NCI-H524 (cell line): ENCODE measurements at regions not wholly inside any gene's neighbourhood (a gene's known extent, or its start where the extent isn't known, plus 50 kb on each side); places are given as distances from the start of the nearest gene placed in this dataset.
"Not testable (repeated sequence)": the region's sequence is repeated elsewhere in the genome, so short reads cannot be mapped to it uniquely, and the experiment has no call there.

Experiments
- DNase-seq, 2 experiments: peaks; one replicate each; lab custom pipeline; 2025; lab: John Stamatoyannopoulos, UW

DNA sequence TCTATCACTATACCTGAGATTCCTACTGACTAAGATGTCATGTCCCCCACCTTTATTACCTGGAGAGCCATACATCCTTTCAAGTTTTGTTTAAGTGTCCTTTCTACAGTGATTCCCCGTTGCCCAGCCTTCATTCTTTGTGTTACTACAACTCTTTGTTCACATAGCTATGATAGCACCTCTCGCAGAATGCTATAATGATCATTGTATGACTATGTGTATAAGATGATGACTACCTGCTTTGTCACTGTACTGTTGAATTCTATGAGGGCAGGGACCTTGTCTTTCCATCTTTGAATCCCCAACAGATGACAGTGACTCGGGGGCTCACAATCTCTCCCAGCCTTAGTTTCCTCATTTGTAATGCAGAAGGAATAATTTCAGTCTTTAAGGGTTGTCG, 361.2 kb downstream of the NPR3 start:
- DNase-seq: no peak

DNA sequence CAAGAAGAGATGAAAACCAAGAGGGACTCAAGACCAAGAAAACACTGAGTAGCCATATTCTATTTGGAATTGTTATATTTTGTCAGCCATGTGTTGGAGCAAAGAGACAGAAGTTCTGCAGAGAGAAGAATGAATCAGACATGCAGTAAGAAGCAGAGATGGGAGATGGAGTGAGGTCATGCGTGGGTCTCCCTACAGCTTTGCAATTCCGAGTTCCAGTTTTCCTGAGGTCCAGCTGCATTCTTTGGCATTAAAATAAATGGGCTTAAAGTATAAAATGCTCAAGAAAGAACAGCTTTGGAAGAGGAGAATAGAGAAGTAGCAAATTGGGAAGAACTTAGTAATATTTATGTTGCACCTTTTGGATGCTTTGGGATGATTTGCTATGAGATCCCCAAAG, 361.6 kb downstream of the NPR3 start:
- DNase-seq: no peak

DNA sequence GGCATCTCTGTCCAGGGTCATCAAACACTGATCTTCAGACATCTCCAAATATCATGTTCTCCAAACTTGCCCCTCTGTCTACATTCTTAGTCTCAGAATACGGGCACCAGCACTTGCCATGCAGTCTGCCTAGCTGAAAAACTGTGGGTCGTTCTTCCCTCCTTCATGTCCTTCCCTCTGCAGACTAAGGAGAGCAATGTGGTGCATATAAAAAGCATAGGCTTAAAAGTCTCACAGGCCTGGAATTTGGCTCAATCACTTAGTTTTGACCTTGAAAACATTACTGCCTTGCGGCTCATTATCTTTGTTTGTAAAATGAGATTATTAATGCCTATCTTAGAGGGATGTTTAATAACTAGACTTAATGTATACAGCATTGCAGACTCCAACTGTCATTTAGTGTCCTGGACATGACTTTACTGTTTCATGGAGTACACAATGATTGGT, 362.8 kb downstream of the NPR3 start:
- no peak for DNase-seq

DNA sequence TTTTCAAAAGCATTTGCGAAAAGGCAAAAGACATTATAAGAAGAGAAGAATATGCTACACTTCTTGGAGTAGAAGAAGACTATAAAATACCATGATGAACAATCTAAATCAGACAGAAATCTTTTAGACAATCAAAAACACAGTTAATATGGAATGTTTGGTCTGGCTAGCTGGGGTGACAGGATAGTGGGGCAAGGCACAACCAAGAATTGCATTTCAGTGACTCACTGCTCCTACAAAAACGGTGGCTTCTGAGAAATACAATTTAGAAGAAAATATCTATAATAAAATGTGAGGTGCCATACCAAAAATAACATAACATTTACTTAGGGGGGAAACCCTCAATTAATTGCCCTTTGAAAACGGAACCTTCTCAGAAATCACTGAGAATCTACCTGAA, 363.4 kb downstream of the NPR3 start:
- DNase-seq: no peak

DNA sequence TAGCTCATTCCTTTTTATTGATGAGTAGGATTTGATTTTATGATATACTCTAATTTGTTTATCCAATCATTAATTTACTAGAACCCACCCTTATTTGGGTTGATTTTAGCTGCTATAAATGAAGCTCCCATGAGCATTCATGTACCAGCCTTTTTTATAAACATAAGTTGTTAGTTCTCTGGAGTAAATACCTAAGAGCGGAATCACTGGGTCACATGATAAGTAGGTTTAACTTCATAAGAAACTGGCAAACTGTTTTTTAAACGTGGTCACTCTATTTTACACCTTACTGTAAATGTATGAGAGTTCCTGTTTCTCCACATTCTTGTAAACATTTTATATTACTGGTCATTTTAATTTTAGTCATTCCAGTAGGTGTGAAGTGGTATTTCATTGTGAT, 364.6 kb downstream of the NPR3 start:
- no peak for DNase-seq

DNA sequence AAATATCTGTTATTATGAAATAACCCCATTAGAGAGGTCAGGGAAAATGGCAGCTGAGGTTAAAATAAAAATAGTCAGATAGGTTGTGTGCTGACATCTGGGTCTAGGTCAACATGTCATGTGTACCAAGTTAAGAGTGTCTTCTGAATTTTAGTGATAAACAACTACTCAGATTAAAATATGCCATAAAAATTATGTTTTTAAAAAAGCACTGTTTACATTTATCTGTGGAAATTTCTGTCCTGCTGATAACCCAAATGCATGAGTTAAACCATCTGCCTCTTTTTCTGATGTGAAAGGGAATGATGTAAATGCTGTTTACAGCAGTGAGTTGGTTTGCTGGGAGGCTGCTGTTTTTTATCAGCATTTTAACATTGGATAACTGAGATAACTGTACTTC, 361.2 kb upstream of the TARS1 start:
- DNase-seq: no peak

DNA sequence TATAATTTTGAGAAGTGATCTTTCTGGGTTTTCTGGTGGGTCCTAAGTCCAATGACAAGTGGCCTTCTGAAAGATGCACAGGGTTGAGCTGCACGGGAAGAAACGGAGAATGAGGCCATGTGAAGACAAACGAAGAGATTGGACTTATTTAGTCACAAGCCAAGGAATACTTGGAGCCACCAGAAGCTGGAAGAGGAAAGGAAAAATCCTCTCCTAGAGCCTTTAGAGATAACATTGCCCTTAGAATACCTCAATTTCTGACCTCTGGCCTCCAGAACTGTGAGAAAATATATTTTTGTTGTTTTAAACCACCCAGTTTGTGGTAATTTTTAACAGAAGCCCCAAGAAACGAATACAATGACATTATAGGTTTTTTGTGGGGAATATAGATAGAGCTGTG, 360.5 kb upstream of the TARS1 start:
- no peak for DNase-seq

DNA sequence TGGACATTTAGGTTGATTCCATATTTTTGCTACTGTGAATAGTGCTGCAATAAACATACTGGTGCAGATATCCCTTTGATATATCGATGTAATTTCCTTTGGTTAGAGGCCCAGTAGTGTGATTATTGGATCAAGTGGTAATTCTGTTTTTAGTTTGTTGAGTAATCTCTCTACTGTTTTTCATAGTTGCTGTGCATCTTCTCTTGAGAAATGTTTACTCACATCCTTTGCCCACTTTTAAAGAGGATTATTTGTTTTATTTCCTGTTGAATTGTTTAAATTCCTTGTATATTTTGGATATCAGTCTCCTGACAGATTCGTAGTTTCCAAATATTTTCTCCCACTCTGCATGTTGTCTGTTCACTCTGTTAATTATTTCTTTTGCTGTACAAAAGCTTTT, 352.6 kb upstream of the TARS1 start:
- no peak for DNase-seq

DNA sequence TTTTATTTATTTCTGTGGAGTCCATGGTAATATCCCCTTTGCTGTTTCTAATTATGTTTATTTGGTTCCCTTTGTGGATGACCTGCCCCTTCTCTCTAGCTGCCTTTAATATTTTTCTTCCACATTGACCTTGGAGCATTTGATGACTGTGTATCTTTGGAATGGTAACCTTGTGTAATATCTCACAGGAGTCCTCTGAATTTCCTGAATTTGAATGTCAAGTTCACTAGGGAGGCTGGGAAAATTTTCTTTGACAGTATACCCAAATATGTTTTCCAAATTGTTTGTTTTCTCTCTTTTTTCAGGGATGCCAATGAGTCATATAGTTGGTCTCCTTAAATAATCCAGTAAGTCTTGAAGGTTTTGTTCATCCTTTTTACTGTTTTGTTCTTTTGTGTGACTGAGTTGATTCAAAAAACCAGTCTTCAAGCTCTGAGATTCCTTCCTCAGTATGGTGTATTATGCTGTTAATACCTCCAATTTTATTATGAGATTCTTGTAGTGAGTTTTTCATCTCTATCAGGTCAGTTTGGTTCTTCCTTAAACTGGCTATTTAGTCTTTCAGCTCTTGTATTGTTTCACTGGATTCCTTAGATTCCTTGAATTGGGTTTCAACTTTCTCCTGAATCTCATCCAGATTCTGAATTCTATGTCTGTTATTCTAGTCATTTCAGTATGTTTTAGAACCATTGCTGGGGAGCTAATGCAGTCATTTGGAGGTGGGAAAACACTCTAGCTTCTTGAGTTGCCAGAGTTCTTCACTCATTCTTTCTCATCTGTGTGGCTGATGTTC, 349.0 kb upstream of the TARS1 start:
- no peak for DNase-seq

DNA sequence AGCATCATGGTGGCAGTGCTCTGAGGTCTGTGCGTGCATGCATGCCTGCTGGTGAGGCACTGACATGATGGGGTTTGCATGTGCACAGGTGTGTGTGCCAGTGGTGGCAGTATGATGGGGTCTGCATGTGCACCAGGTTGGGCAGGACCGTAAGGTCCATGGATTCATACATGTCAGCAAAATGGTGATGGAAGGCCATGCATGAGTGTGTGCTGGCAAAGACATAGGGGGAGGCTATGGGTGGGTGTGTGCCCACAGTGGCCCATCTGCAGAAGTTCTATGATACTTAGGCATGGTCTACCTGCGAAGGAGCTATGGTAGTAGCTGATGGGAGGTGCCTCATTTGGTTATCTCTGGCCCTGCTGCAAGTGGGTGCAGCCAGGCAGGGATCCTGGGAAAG, 348.0 kb upstream of the TARS1 start:
- DNase-seq: no peak

DNA sequence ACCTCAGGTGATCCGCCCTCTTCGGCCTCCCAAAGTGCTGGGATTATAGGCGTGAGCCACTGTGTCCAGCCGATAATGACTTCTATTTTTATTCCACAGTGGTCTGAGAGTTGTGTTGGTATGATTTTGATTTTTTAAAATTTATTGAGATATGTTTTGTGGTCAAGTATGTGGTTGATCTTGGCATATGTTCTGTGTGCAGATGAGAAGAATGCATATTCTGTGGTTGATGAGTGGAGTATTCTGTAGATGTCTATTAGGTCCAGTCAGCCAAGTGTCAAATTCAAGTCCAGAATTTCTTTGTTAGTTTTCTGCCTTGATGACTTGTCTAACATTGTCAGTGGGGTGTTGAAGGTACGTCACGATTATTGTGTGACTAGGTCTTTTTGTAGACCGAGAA, 338.2 kb upstream of the TARS1 start:
- DNase-seq: no peak

DNA sequence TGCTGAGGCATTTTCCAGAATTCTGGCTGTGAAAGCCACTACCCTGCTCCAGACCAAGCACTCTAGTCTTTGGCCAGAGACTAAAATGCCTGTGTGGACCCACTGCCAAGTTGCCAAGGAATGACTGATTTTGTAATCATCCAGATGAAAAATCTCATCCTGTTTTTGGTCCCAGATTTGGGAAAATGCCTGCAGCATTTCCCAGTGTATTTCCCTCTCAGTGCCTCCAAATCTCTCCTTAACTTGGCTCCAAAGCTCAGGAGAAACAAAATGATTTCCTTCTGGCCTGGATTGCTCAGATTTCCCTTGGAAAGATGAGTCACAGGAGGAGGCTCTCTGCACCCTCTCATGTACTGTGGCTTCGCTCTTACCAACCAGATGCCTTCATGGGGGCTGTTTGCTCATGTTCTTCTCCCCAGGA, 335.2 kb upstream of the TARS1 start:
- no peak for DNase-seq

DNA sequence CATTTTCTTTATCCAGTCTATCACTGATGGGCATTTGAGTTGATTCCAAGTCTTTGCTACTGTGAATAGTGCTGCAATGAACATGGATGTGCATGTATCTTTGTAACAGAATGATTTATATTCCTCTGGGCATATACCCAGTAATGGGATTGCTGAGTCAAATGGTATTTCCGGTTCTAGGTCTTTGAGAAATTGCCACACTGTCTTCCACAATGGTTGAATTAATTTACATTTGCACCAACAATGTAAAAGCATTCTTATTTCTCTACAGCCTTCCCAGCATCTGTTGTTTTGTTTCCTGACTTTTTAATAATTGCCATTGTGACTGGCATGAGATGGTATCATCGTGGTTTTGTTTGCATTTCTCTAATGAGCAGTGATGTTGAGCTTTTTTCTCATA, 330.3 kb upstream of the TARS1 start:
- not testable (repeated sequence) for DNase-seq

DNA sequence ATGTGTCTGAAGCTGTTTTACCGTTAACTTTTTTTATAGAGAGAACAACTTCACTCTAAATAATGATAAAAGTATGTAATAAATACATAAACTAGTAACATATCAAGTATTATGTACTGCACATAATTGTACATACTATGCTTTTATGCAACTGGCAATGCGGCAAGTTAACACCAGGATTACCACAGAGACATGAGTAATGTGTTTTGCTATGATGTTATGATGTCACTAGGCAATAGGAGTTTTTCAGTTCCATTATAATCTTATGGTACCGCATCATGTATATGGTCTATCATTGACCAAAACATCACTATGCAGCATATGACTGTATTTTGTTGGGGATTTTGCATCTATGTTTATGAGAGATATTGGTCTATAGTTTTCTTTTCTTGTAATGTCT, 326.4 kb upstream of the TARS1 start:
- no peak for DNase-seq

DNA sequence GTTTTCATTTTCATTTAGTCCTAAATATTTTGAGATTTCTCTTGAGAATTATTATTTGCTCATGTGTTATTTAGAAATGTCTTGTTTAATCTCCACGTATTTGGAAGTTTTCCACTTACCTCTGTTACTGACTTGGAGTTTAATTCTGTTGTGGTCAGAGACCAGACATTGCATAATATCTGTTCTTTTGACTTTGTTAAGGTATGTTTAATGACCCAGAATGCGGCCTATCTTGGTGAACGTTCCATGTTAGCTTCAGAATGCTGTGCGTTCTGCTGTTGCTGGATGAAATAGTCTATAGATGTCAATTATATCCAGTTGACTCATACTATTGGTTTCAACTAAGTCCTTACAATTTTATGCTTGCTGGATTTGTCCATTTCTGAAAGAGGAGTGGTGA, 325.3 kb upstream of the TARS1 start:
- DNase-seq: no peak

DNA sequence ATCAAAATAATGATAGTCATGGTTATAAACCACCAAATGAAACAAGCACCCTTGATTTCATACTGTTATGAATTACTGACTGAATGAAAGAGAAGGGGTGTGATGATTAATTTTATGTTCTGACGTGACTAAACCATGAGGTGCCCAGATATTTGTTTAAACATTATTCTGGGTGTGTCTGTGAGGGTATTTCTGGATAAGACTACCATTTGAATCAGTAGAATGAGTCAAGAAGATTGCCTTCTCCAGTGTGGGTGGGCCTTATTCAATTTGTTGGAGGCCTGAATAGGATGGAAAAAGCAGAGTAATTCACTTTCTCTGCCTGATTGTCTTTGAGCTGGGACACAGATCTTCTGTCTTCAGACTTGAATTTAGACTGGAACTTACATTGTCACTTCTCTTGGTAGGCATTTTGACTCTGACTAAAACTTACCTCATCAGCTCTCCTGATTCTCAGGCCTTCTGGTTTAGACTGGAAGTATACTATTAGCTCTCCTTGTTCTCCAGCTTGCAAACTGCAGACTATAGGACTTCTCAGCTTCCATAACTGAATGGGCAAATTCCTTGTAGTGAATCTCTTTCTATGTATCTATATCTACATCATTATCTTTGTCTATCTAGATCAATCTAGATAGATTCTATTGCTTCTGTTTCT, 321.9 kb upstream of the TARS1 start:
- DNase-seq: no peak

DNA sequence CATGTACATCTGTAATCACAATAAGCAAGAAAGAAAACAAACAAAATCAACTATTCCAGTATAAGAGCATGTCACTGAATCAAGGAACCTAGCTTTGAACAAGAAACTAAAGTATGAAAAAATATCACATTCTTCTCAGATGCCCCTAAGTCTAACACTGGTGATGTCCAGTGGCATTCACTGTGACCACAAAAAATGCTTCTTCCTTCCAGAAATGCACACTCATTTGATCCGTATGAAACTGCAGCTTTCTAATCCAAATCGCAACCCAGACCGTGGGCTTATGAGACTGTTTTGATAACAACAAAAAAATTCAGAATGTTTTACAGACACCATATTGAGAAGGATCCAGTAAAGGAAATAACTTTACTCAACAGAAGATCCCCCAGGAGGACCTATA, 320.1 kb upstream of the TARS1 start:
- no peak for DNase-seq

DNA sequence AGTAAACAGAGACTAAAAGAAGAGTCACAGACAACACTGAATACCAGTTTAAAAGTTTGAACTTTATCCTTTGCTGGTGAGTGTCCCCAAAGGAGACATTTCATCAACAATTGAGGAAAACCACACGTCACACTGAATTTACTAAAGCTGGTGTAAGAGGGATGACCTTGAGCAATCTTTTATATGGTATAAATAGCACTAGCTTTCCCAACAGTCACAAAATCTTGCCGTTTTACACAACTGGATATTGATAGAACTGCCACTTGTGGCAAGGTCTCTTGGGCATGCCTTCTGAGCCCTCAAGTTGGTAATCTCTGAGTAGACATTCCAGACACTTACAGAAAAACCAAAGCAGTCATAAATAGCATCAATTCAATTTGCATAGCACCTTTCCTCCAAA, 311.5 kb upstream of the TARS1 start:
- DNase-seq: no peak

DNA sequence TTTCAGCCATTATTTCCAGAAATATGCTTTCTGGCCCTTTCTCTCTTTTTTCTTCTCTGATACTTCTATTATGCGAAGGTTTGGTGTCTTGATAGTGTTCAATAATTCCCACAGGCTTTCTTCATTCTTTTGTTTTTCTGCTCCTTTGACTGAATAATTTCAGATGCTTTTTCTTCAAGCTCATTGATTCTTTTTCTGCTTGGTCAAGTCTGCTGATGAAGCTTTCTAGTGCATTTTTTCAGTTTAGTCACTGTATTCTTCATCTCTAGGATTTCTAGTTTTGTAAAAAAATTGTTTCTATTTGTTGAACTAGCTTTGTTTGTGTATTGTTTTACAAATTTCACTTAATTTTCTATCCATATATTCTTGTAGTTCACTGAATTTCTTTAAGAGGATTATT, 304.0 kb upstream of the TARS1 start:
- DNase-seq: no peak

DNA sequence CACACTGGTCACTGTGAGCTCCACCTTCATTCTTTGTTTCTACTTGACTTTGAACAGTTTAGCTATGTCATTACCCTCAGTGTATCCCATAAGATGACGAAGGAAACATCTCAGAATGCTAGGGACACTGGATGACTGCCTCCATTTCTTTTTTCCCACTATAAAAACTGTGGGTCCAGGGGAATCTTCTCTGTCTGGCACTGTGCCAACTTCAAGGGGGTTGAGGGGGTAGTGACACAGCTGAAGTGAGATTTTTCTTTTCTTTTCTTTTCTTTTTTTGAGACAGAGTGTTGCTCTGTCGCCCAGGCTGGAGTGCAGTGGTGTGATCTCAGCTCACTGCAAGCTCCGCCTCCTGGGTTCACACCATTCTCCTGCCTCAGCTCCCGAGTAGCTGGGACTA, 302.6 kb upstream of the TARS1 start:
- DNase-seq: not testable (repeated sequence)

DNA sequence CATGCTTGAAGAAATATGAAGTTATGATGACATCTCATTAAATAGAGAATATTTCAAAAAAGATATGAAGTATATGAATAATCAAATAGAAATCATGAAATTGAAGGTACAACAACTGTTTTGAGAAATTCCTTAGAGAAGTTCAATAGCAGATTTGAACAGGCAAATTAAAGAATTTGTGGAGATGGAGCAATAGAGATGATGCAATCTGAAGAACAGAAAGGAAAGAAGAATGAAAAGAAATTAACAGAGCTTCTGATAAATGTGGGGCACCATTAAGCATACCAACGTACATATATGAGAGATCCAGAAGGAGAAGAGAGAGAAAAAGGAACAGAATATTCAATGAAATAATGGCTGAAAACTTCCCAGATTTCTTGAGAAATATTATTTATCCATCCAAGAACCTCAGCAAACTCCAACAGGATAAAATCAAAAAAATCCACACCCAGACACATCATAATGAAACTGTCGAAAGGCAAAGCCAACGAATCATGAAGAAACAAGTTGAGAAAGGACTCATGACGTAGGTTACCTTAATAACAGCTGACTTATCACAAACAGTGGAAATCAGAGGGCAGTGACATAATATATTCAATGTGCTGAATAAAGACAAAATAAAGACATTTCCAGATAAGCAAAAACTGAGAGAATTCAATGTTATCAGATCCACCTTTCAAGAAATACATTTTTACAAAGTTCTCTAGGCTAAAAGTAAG, 297.2 kb upstream of the TARS1 start:
- DNase-seq: no peak

DNA sequence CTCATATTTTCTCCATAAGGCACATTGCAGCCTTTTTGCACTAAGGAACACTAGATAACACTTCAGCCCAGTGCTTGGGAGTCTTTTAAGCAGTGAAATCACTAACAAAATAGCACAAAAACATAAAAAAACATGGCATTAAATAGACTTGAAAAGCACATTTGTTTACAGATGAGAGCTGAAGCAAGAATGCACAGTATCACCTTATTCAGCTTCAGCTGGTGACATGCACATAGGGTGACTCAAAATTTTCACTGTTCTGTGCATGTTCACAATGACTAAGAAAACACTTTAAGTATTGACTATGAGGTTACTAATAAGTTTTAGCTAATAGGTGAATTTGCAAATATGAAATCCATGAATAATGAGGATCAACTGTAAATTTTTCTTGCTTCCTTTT, 293.9 kb upstream of the TARS1 start:
- no peak for DNase-seq

DNA sequence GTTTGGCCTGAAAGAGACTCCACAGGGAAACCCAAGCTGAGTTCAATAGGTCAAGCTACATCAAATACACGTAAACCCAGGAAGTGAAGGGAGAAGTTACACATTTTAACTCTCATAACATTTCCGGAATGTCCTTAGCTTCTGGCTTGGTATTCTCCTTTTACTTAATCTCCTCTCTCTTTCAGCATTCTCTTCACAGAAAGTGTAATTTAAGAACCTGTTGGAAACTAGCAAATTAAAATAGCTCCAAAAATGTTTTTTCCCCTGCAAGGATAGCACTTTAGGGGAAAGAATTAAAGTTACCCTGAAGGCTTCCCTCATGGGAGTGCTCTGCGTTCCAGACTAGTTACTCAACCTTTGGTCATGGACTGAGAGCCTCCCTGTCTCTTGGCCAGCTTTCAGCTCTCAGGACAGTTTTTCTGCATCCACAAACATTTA, 292.7 kb upstream of the TARS1 start:
- no peak for DNase-seq
